GM18868 (cell line): ENCODE measurements at regions not wholly inside any gene's neighbourhood (a gene's known extent, or its start where the extent isn't known, plus 50 kb on each side); places are given as distances from the start of the nearest gene placed in this dataset.
A peak's percentile ranks its signal among the peaks of the same experiment; 100 is the strongest.

Experiments used
- ATAC-seq: cut with Tn5 transposase; IDR thresholded peaks from one replicate; pipeline ENCODE4 v1.9.1; 2021; ENCODE audit warnings: mild to moderate bottlenecking, moderate library complexity; ENCODE audit not compliant: unreplicated experiment

GRCh38 chr12:97404543-97404942, 58.1 kb upstream of the RMST start:
- ATAC-seq: peak; percentile 90

- no peak for ATAC-seq
These were observed 54.2 kb upstream of the RMST start for GRCh38 chr12:97408363-97408762.

GRCh38 chr12:97411341-97411740, 51.3 kb upstream of the RMST start:
- ATAC-seq: no peak
